ENCODE measurements at regions not wholly inside any gene's neighbourhood (a gene's known extent, or its start where the extent isn't known, plus 50 kb on each side); places are given as distances from the start of the nearest gene placed in this dataset.
"Not testable (repeated sequence)": the region's sequence is repeated elsewhere in the genome, so short reads cannot be mapped to it uniquely, and the experiment has no call there.

- TF ChIP-seq CTCF (IDR thresholded peaks at IDR 0.05): no peak
- WGBS: 78% methylated on average over 8 of the region's 8 CpGs
- no peak overlapping the region for H3K4me3 ChIP-seq
- intact Hi-C loops (cut with DNase I): loop anchor here (2.0 to 10.0 kb wide), 6 partner anchors 727 to 1244 kb away; partner anchors contain the start of gene RTL1
- H3K9me3 ChIP-seq: no peaks in the 10 kb centered on the region
- no peak for DNase-seq (ENCODE audit: low spot score)
- no peaks in the 10 kb centered on the region for H3K4me1 ChIP-seq (replicated peaks)
- H3K27ac ChIP-seq: no peak overlapping the region
- H3K36me3 ChIP-seq: no peaks in the 10 kb centered on the region
- no peaks in the 10 kb centered on the region for H3K27me3 ChIP-seq (replicated peaks; ENCODE audit: insufficient read depth)
These were observed 67.7 kb downstream of the DIO3 start for GRCh38 chr14:101628975-101629374.

- DNase-seq (ENCODE audit: low spot score): no peak
- Histone ChIP-seq H3K9me3 (no peaks in the 10 kb centered on the region), H3K27ac (no peak overlapping the region), H3K4me3 (no peak overlapping the region), H3K27me3 (replicated peaks; ENCODE audit: insufficient read depth) (no peaks in the 10 kb centered on the region), H3K4me1 (replicated peaks) (no peaks in the 10 kb centered on the region), H3K36me3 (no peaks in the 10 kb centered on the region)
- WGBS: 88% methylated on average over 22 of the region's 22 CpGs
- intact Hi-C loops (cut with DNase I): no loop called here
- TF ChIP-seq CTCF (IDR thresholded peaks at IDR 0.05): no peak
These were observed 69.0 kb downstream of the DIO3 start for GRCh38 chr14:101630056-101630965.

GRCh38 chr14:101631199-101631598, 69.9 kb downstream of the DIO3 start:
- no peak for DNase-seq (ENCODE audit: low spot score)
- Histone ChIP-seq H3K4me3 (no peak overlapping the region), H3K27me3 (replicated peaks; ENCODE audit: insufficient read depth) (no peaks in the 10 kb centered on the region), H3K27ac (no peak overlapping the region), H3K36me3 (no peaks in the 10 kb centered on the region), H3K4me1 (replicated peaks) (no peaks in the 10 kb centered on the region), H3K9me3 (no peaks in the 10 kb centered on the region)
- intact Hi-C loops (cut with DNase I): no loop called here
- WGBS: 54% methylated on average over 3 of the region's 3 CpGs
- no peak for TF ChIP-seq CTCF (IDR thresholded peaks at IDR 0.05)
- TF ChIP-seq POLR2A (IDR thresholded peaks at IDR 0.05): no peak
- TF ChIP-seq POLR2AphosphoS5 (IDR thresholded peaks at IDR 0.05): no peak

- H3K4me3 ChIP-seq; H3K27ac ChIP-seq; H3K36me3 ChIP-seq; H3K27me3 ChIP-seq (replicated peaks; ENCODE audit: insufficient read depth); DNase-seq (ENCODE audit: low spot score); H3K4me1 ChIP-seq (replicated peaks); intact Hi-C loops (cut with DNase I); H3K9me3 ChIP-seq: not testable (repeated sequence)
- WGBS: 86% methylated on average over 13 of the region's 13 CpGs
These were observed 70.7 kb downstream of the DIO3 start for GRCh38 chr14:101631970-101632369.

GRCh38 chr14:101632520-101632919, 71.2 kb downstream of the DIO3 start:
- no peaks in the 10 kb centered on the region for H3K9me3 ChIP-seq
- no peak overlapping the region for H3K27ac ChIP-seq
- TF ChIP-seq POLR2A (IDR thresholded peaks at IDR 0.05) (no peak), POLR2AphosphoS5 (IDR thresholded peaks at IDR 0.05) (no peak), CTCF (IDR thresholded peaks at IDR 0.05) (no peak)
- no peaks in the 10 kb centered on the region for H3K36me3 ChIP-seq
- H3K4me1 ChIP-seq (replicated peaks): no peaks in the 10 kb centered on the region
- no peak for DNase-seq (ENCODE audit: low spot score)
- intact Hi-C loops (cut with DNase I): no loop called here
- no peaks in the 10 kb centered on the region for H3K27me3 ChIP-seq (replicated peaks; ENCODE audit: insufficient read depth)
- 94% methylated on average over 8 of the region's 8 CpGs for WGBS
- H3K4me3 ChIP-seq: no peak overlapping the region

All from prostate gland (tissue), 2 donors.